Suprapubic skin (tissue), 4 donors: ENCODE measurements at regions not wholly inside any gene's neighbourhood (a gene's known extent, or its start where the extent isn't known, plus 50 kb on each side); places are given as distances from the start of the nearest gene placed in this dataset.

Source experiments
- DNase-seq, 2 donors: peaks; one replicate each; pipeline ENCODE4 v3.0.0-alpha.2; 2019; ENCODE audit warnings: low spot score in 2 of 2
- H3K27ac ChIP-seq: fragments of 200-600 bp; sonication (generic); one replicate; pipeline ENCODE4 v1.5.1; 2019
- H3K27me3 ChIP-seq: fragments of 200-600 bp; sonication (generic); one replicate; pipeline ENCODE4 v1.5.1; 2019
- H3K36me3 ChIP-seq: fragments of 200-600 bp; sonication (generic); one replicate; pipeline ENCODE4 v1.5.1; 2019
- H3K4me1 ChIP-seq: fragments of 200-600 bp; sonication (generic); one replicate; pipeline ENCODE4 v1.5.1; 2019
- H3K4me3 ChIP-seq: fragments of 200-600 bp; sonication (generic); one replicate; pipeline ENCODE4 v1.5.1; 2019; ENCODE audit warnings: mild to moderate bottlenecking
- H3K9me3 ChIP-seq: fragments of 200-600 bp; sonication (generic); one replicate; pipeline ENCODE4 v1.5.1; 2019
- CTCF ChIP-seq, 2 donors: fragments of 200-600 bp in 1 of 2; fragments of 450-650 bp in 1 of 2; sonication (generic) in 1 of 2; IDR thresholded peaks; one replicate each; pipeline ENCODE4 v1.5.1; 2016 to 2019; ENCODE audit warnings: antibody characterized with exemption in 2 of 2, mild to moderate bottlenecking in 1 of 2, moderate library complexity in 1 of 2
- EP300 ChIP-seq: sonication (generic); formaldehyde crosslinking; IDR thresholded peaks from one replicate; pipeline ENCODE4 v1.6.1; 2017; ENCODE audit warnings: antibody characterized with exemption
- POLR2A ChIP-seq, 2 donors: fragments of 450-650 bp; IDR thresholded peaks; one replicate each; pipeline ENCODE4 v1.6.1; 2017; ENCODE audit warnings: antibody characterized with exemption in 2 of 2, mild to moderate bottlenecking in 2 of 2, moderate library complexity in 2 of 2
- POLR2AphosphoS5 ChIP-seq, 3 donors: sonication (generic); formaldehyde crosslinking; IDR thresholded peaks; one replicate each; pipeline ENCODE4 v1.6.1; 2017; ENCODE audit warnings: antibody characterized with exemption in 3 of 3
- WGBS: methylation state at CpG from one replicate; pipeline ENCODE4 v1.1.5; 2018; 5-methylcytosine and 5-hydroxymethylcytosine counted together

GRCh38 chr5:98425640-98426039 lies 347.8 kb upstream of the RGMB start:
- DNase-seq, result no peak
- H3K27me3 ChIP-seq, result no peaks in the 10 kb centered on the region
- no peak overlapping the region for H3K4me3 ChIP-seq
- no peaks in the 10 kb centered on the region for H3K9me3 ChIP-seq
- H3K4me1 ChIP-seq, result no peaks in the 10 kb centered on the region
- no peak overlapping the region for H3K27ac ChIP-seq
- no peaks in the 10 kb centered on the region for H3K36me3 ChIP-seq
- TF ChIP-seq POLR2A (IDR thresholded peaks at IDR 0.05) (no peak), CTCF (IDR thresholded peaks at IDR 0.05) (no peak), EP300 (no peak), POLR2AphosphoS5 (IDR thresholded peaks at IDR 0.05) (no peak)

- Histone ChIP-seq H3K9me3 (no peaks in the 10 kb centered on the region), H3K27me3 (no peaks in the 10 kb centered on the region), H3K4me3 (no peak overlapping the region), H3K27ac (no peak overlapping the region), H3K36me3 (no peaks in the 10 kb centered on the region), H3K4me1 (no peaks in the 10 kb centered on the region)
- TF ChIP-seq CTCF (IDR thresholded peaks at IDR 0.05) (no peak), POLR2AphosphoS5 (IDR thresholded peaks at IDR 0.05) (no peak)
- 41% methylated on average over 4 of the region's 4 CpGs for WGBS
- no peak for DNase-seq
These were observed 344.7 kb upstream of the RGMB start for GRCh38 chr5:98428806-98429205.

DNA sequence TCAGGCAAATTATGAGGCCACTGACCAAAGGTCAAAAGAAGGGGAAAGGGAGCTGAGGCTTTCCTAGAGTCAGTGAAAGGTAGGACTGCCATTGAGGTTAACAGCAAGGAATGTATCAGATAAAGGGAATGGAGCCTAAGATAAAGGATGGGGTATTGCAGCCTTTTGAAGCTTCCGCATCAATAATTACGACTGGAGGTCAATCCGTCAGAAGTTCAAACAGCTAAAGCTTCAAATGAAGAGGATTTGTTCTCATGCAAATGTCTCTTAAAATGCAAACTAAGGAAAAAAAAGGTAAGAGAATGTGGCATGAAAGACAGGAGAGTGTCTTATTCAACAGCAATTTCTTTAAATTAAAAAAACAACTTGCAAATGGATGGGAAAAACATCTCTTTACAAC lies 341.1 kb upstream of the RGMB start:
- Histone ChIP-seq H3K27ac (no peak overlapping the region), H3K36me3 (no peaks in the 10 kb centered on the region), H3K27me3 (no peaks in the 10 kb centered on the region), H3K9me3 (no peaks in the 10 kb centered on the region), H3K4me1 (no peaks in the 10 kb centered on the region), H3K4me3 (no peak overlapping the region)
- 89% methylated on average over 3 of the region's 3 CpGs for WGBS
- TF ChIP-seq EP300, result no peak
- no peak for TF ChIP-seq POLR2AphosphoS5 (IDR thresholded peaks at IDR 0.05)
- no peak for TF ChIP-seq POLR2A (IDR thresholded peaks at IDR 0.05)
- no peak for TF ChIP-seq CTCF (IDR thresholded peaks at IDR 0.05)
- no peak for DNase-seq

- DNase-seq, result no peak
- H3K27ac ChIP-seq, result no peak overlapping the region
- no peaks in the 10 kb centered on the region for H3K36me3 ChIP-seq
- H3K4me3 ChIP-seq, result no peak overlapping the region
- TF ChIP-seq EP300 (no peak), CTCF (IDR thresholded peaks at IDR 0.05) (no peak), POLR2A (IDR thresholded peaks at IDR 0.05) (no peak), POLR2AphosphoS5 (IDR thresholded peaks at IDR 0.05) (no peak)
- H3K27me3 ChIP-seq, result no peaks in the 10 kb centered on the region
- no peaks in the 10 kb centered on the region for H3K9me3 ChIP-seq
- no peaks in the 10 kb centered on the region for H3K4me1 ChIP-seq
- 52% methylated on average over 2 of the region's 2 CpGs for WGBS
These were observed 340.4 kb upstream of the RGMB start for GRCh38 chr5:98433022-98433421.

GRCh38 chr5:98433673-98434072 lies 339.8 kb upstream of the RGMB start:
- H3K9me3 ChIP-seq, result no peaks in the 10 kb centered on the region
- no peaks in the 10 kb centered on the region for H3K27me3 ChIP-seq
- no peak for DNase-seq
- no peak overlapping the region for H3K4me3 ChIP-seq
- H3K36me3 ChIP-seq, result no peaks in the 10 kb centered on the region
- H3K4me1 ChIP-seq, result no peaks in the 10 kb centered on the region
- TF ChIP-seq EP300 (no peak), POLR2A (IDR thresholded peaks at IDR 0.05) (no peak), POLR2AphosphoS5 (IDR thresholded peaks at IDR 0.05) (no peak), CTCF (IDR thresholded peaks at IDR 0.05) (no peak)
- no peak overlapping the region for H3K27ac ChIP-seq
